ENCODE measurements at regions not wholly inside any gene's neighbourhood (a gene's known extent, or its start where the extent isn't known, plus 50 kb on each side); places are given as distances from the start of the nearest gene placed in this dataset.

DNA sequence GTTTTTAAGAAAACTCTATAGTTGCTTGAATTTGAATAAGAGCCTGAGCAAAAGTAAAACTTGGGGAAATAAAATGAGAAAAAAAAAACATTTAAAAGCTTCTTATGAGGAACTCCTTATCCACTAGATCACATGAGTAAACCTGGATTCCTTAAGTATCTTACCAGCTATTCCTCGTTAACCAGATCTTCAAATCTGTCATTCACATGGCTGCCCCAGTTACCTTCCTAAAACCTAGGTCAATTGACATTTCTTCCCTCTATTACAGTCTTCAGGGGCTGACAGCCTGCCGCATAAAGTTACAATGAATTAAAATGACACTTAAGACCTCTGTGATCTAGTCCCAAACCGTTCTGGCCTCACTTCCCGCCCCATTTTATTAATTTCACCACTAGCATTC, 583.6 kb downstream of the NR2F2 start:
- TF ChIP-seq, protein P1, sequence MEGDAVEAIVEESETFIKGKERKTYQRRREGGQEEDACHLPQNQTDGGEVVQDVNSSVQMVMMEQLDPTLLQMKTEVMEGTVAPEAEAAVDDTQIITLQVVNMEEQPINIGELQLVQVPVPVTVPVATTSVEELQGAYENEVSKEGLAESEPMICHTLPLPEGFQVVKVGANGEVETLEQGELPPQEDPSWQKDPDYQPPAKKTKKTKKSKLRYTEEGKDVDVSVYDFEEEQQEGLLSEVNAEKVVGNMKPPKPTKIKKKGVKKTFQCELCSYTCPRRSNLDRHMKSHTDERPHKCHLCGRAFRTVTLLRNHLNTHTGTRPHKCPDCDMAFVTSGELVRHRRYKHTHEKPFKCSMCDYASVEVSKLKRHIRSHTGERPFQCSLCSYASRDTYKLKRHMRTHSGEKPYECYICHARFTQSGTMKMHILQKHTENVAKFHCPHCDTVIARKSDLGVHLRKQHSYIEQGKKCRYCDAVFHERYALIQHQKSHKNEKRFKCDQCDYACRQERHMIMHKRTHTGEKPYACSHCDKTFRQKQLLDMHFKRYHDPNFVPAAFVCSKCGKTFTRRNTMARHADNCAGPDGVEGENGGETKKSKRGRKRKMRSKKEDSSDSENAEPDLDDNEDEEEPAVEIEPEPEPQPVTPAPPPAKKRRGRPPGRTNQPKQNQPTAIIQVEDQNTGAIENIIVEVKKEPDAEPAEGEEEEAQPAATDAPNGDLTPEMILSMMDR (IDR thresholded peaks at IDR 0.05) = no peak

DNA sequence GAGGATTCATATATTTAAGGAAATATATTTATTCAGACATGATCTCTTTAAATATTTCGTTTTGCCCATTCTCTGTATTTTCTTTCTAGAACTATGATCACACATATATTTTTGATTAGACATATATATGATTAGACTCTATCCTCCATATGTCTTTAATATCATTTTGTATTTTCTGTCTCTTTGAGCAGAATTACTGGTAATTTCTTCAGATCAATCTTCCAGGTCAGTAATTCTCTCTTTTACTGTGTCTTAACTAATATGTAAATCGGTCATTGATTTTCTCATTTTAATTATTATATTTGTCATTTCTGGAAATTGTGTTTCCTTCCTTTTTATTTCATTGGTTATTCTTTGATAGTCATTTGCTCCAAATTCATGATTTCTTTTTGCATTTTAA, 586.2 kb downstream of the NR2F2 start:
- TF ChIP-seq, protein P1 (IDR thresholded peaks at IDR 0.05) = no peak

DNA sequence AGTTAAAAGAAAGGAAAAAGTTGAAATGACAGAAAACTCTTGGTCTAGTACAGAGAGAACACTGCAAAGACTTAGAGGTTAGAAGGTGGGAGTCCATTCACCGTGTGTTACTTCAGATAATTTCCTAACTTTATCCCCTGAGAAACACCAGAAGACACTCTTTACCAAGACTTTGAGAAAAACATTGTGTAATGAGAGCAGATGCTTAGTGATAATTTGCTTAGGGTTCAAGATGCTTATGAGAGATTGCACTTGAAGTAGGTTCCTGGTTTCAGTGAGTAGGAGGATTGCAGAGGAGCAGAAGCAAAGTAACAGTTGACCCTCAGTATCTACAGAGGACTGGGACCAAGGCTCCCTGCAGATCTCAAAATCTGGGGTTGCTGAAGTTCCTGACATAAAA, 594.1 kb downstream of the NR2F2 start:
- TF ChIP-seq, protein P1 (IDR thresholded peaks at IDR 0.05) = no peak

DNA sequence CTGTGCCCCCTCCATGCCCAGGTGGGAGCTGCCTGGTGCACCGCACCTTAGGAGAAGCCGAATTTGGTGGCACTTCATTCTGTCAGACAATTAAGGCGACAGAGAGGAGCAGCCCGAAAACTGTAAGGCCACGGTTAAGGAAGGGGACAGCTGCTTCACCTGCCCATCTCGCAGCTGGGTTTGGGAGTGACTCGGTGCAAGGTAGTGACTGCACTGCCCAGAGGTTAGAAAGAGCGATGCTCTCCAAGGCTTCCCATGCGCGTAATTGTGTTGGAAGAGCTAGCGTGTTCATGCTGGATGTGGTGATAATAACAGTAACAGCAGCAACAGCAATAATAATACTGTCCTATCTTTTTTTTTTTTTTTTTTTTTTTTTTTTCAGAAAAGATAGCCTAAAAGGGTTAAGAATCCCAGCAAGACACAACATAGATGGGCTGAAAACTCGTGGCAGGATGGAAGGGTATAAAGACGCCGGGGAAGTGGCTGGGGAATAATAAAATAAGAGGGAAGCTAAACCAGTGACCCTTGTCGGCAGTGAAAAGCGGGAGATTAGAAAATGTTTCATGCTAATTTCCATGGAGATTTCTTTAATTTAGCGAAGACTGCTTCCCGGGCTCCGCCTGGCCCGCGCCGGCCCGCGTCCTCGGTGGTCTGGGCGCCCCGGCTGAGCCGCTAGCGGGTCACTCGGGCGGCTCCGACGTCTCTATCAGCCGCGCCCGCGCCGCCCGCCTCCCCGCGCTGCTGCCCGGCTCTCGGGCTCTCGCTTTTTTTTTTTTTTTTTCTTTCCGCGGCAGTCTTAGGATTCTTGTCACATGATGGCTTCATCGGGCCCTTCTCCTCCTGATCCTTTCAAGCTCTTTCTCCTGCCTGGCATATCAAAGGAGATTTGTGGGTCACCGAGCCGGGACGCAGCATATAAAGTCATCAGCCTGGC, 617.1 kb downstream of the NR2F2 start:
- TF ChIP-seq, protein P1 (IDR thresholded peaks at IDR 0.05) = no peak

DNA sequence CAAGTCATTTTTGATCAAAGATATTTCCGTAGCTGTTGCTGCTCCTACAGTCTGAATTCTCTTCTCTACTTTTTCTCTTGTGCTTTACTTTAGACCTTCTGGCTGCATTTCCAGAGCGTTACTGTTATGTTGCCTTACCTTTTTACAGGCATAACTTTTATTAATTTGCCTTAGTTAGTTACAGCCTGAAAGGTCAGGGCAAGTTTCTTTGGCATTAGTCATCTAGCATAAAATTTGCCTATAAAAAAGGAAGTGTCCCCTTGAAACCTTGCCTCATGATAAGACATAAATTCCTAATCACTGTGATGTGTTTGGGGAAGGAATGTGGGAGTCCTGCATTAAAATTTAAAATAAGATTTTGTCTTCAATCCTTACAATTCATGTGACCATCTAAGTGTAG, 618.5 kb downstream of the NR2F2 start:
- TF ChIP-seq, protein P1 (IDR thresholded peaks at IDR 0.05) = no peak

DNA sequence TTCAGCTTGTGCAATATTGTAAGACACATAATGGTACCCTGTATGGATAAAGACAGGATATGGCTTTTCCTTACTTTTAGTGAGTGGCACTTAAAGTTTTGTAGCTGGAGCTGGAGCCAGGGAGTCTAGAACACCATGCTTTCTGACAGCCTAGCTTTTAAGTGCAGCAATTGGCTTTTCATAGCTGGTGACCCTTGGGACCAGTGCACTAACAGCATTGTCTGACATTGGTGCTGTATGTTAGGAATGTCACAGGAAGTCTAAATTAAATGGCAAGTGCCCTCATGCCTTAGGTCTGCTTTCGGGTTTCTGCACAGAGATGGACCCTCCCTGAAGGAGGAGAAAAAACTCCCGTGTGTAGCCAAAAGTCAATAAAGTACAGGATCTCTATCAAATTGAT, 628.2 kb downstream of the NR2F2 start:
- TF ChIP-seq, protein P1 (IDR thresholded peaks at IDR 0.05) = no peak

DNA sequence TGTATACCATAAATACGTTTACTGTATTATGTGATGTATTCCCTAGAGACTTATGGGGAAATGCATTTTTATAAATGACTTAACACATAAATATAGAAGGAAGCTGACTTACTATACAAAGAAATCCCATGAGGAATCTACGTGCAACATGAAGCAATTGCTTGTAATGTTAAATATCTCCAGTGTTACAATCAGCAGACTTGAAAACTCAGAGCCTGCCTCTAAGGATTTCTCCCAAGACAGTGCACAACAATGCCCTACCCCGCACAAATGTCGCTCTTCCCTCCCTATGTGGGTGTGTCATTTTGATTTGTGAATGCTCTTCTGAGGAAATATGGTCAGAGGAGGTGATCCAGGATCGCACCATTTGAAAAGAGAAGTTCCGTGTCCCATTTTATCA, 629.0 kb downstream of the NR2F2 start:
- TF ChIP-seq, protein P1 (IDR thresholded peaks at IDR 0.05) = no peak

All from LNCAP (cell line).